ENCODE measurements at regions not wholly inside any gene's neighbourhood (a gene's known extent, or its start where the extent isn't known, plus 50 kb on each side); places are given as distances from the start of the nearest gene placed in this dataset.

DNA sequence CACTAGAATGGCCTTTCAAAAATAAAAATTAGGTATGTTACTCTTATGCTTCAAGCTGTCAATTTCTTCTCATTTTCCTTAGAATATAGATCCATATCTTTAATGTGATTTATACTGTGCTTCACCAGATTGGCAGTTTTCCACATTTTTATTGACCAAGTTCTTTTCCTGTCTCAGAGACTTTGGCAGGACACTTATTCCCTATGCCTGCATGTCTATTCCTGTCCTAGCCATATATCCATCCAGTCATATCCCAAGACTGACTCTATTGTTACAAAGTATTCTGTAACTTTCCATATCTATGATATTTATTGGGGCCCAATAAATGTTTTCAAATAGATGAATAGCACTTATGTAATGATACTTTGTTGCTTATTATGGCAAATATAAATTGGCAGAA lies 450.7 kb downstream of the GASK1B start:
- Histone ChIP-seq H3K9me3 (ENCODE audit: control insufficient read depth in 1 of 2, insufficient read depth in 1 of 2, low read length in 2 of 2) (peaks cover 0 to 8% of the 10 kb centered on the region in 2 experiments), H3K27ac (ENCODE audit: low read depth in 1 of 2, low read length in 2 of 2) (no peak overlapping the region), H3K4me3 (ENCODE audit: low read length) (no peak overlapping the region), H3K36me3 (ENCODE audit: insufficient read depth, low read length) (no peaks in the 10 kb centered on the region), H3K27me3 (ENCODE audit: control insufficient read depth in 1 of 2, insufficient read depth in 2 of 2, low read length in 2 of 2) (no peaks in the 10 kb centered on the region), H3K4me1 (ENCODE audit: insufficient read depth, low read length) (no peaks in the 10 kb centered on the region)
- no peaks in the 10 kb centered on the region for H3K4me1 Mint-ChIP-seq (ENCODE audit: low read depth)
- DNase-seq (no peak), ATAC-seq (ENCODE audit: poor library complexity) (no peak)
- ChIA-PET POLR2A (no interaction called here), CTCF (no interaction called here)
- H3K4me3 Mint-ChIP-seq = no peak overlapping the region
- TF ChIP-seq, protein P1, sequence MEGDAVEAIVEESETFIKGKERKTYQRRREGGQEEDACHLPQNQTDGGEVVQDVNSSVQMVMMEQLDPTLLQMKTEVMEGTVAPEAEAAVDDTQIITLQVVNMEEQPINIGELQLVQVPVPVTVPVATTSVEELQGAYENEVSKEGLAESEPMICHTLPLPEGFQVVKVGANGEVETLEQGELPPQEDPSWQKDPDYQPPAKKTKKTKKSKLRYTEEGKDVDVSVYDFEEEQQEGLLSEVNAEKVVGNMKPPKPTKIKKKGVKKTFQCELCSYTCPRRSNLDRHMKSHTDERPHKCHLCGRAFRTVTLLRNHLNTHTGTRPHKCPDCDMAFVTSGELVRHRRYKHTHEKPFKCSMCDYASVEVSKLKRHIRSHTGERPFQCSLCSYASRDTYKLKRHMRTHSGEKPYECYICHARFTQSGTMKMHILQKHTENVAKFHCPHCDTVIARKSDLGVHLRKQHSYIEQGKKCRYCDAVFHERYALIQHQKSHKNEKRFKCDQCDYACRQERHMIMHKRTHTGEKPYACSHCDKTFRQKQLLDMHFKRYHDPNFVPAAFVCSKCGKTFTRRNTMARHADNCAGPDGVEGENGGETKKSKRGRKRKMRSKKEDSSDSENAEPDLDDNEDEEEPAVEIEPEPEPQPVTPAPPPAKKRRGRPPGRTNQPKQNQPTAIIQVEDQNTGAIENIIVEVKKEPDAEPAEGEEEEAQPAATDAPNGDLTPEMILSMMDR (IDR thresholded peaks at IDR 0.05) = no peak
- H3K27me3 Mint-ChIP-seq = no peaks in the 10 kb centered on the region
- no peaks in the 10 kb centered on the region for H3K36me3 Mint-ChIP-seq (ENCODE audit: low read depth)
- peaks cover 6% of the 10 kb centered on the region for H3K9me3 Mint-ChIP-seq
- intact Hi-C loops (cut with DNase I, micrococcal nuclease) = no loop called here
- no peak overlapping the region for H3K27ac Mint-ChIP-seq

DNA sequence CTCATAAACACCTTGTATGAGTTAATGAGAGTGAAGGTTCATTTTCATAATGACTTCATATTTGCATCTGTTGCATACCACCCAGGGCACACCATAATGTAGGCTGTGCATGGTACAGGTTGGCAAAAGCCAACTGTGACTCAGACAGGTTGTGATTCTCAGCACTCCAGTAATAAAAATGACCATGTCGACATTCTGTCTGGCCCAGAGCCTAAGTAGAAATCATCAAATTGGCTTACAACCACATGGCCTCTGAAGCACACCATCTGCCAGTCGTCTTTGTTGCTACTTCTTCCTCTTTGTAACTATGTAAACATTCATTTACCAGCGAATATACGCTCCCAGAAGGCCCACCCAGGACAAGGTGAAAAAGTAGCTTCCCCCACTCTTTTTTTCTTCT lies 459.5 kb downstream of the GASK1B start:
- Histone ChIP-seq H3K27me3 (ENCODE audit: control insufficient read depth in 1 of 2, insufficient read depth in 2 of 2, low read length in 2 of 2) (no peaks in the 10 kb centered on the region), H3K36me3 (ENCODE audit: insufficient read depth, low read length) (no peaks in the 10 kb centered on the region), H3K27ac (ENCODE audit: low read depth in 1 of 2, low read length in 2 of 2) (no peak overlapping the region), H3K9me3 (ENCODE audit: control insufficient read depth in 1 of 2, insufficient read depth in 1 of 2, low read length in 2 of 2) (peaks cover 0 to 6% of the 10 kb centered on the region in 2 experiments), H3K4me1 (ENCODE audit: insufficient read depth, low read length) (no peaks in the 10 kb centered on the region), H3K4me3 (ENCODE audit: low read length) (no peak overlapping the region)
- H3K9me3 Mint-ChIP-seq = peaks cover 4% of the 10 kb centered on the region
- CTCF ChIA-PET = no interaction called here
- no peaks in the 10 kb centered on the region for H3K4me1 Mint-ChIP-seq (ENCODE audit: low read depth)
- TF ChIP-seq, protein P1 (IDR thresholded peaks at IDR 0.05) = no peak
- POLR2A ChIA-PET = no interaction called here
- no peak for ATAC-seq (ENCODE audit: poor library complexity)
- no peak overlapping the region for H3K4me3 Mint-ChIP-seq
- H3K27me3 Mint-ChIP-seq = no peaks in the 10 kb centered on the region
- H3K27ac Mint-ChIP-seq = no peak overlapping the region
- H3K36me3 Mint-ChIP-seq (ENCODE audit: low read depth) = no peaks in the 10 kb centered on the region
- no peak for DNase-seq
- intact Hi-C loops (cut with DNase I, micrococcal nuclease) = no loop called here

DNA sequence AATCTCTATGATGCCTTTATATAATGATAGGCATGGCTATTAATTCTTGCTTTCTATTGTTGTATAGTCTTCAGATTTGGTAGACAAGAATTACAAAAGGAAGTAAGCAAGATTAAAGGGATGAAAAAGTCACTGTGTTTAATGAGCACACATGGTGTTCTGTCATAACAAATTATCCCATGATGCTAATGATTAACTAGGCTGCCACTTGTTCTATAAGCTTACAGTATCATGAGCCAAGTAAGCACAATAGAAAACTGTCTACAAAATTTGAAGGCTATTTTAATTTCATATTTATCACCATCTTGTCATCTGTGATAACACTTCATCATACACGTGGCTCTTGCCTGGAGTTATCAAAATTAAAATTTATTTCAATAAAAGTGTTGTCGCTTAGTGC lies 466.7 kb downstream of the GASK1B start:
- Mint-ChIP-seq H3K4me1 (ENCODE audit: low read depth) (no peaks in the 10 kb centered on the region), H3K9me3 (peaks cover 4% of the 10 kb centered on the region), H3K27ac (no peak overlapping the region), H3K4me3 (no peak overlapping the region), H3K27me3 (no peaks in the 10 kb centered on the region), H3K36me3 (ENCODE audit: low read depth) (no peaks in the 10 kb centered on the region)
- ATAC-seq (ENCODE audit: poor library complexity) = no peak
- Histone ChIP-seq H3K9me3 (ENCODE audit: control insufficient read depth in 1 of 2, insufficient read depth in 1 of 2, low read length in 2 of 2) (peaks cover 0 to 3% of the 10 kb centered on the region in 2 experiments), H3K4me3 (ENCODE audit: low read length) (no peak overlapping the region), H3K27ac (ENCODE audit: low read depth in 1 of 2, low read length in 2 of 2) (no peak overlapping the region), H3K4me1 (ENCODE audit: insufficient read depth, low read length) (no peaks in the 10 kb centered on the region), H3K36me3 (ENCODE audit: insufficient read depth, low read length) (no peaks in the 10 kb centered on the region), H3K27me3 (ENCODE audit: control insufficient read depth in 1 of 2, insufficient read depth in 2 of 2, low read length in 2 of 2) (no peaks in the 10 kb centered on the region)
- POLR2A ChIA-PET = no interaction called here
- intact Hi-C loops (cut with DNase I, micrococcal nuclease) = no loop called here
- DNase-seq = no peak
- CTCF ChIA-PET = no interaction called here
- TF ChIP-seq, protein P1 (IDR thresholded peaks at IDR 0.05) = no peak
